GM18951 (cell line): ENCODE measurements at regions not wholly inside any gene's neighbourhood (a gene's known extent, or its start where the extent isn't known, plus 50 kb on each side); places are given as distances from the start of the nearest gene placed in this dataset.

ENCODE experiments used
- POLR2A ChIP-seq: IDR thresholded peaks from 4 replicates; pipeline ENCODE4 v1.6.1; 2011; ENCODE audit warnings: mild to moderate bottlenecking; ENCODE audit not compliant: insufficient read length, insufficient read depth; ENCODE audit errors: extremely low read depth
- in situ Hi-C: fragments of 300-500 bp; cut with MboI; formaldehyde crosslinking; loops from one replicate; pipeline ENCODE4 v1.12.0; 2022; ENCODE audit warnings: low sequenced_read_pairs, mixed read lengths, inconsistent platforms; ENCODE audit not compliant: unreplicated experiment

- in situ Hi-C loops: no loop called here
- TF ChIP-seq POLR2A: no peak
These were observed 50.7 kb upstream of the PAIP2B start for GRCh38 chr2:71277536-71278103.

DNA sequence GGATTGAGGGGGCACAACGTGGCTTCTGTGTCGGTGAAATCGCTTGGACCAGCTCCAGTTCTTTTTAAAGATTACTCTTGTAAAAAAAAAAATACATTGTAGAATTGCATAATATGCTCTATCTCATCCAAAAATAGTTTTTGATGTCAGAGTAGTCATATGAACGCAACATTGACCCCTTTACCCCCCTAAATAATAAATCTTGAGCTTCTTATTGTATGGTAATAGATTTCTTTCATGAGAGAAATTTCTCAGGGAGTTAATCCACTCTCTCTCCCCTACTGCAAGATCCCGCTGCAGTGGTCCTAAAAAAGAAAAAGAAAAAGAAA is 50.2 kb upstream of the PAIP2B start:
- in situ Hi-C loops: no loop called here
- no peak for TF ChIP-seq POLR2A

DNA sequence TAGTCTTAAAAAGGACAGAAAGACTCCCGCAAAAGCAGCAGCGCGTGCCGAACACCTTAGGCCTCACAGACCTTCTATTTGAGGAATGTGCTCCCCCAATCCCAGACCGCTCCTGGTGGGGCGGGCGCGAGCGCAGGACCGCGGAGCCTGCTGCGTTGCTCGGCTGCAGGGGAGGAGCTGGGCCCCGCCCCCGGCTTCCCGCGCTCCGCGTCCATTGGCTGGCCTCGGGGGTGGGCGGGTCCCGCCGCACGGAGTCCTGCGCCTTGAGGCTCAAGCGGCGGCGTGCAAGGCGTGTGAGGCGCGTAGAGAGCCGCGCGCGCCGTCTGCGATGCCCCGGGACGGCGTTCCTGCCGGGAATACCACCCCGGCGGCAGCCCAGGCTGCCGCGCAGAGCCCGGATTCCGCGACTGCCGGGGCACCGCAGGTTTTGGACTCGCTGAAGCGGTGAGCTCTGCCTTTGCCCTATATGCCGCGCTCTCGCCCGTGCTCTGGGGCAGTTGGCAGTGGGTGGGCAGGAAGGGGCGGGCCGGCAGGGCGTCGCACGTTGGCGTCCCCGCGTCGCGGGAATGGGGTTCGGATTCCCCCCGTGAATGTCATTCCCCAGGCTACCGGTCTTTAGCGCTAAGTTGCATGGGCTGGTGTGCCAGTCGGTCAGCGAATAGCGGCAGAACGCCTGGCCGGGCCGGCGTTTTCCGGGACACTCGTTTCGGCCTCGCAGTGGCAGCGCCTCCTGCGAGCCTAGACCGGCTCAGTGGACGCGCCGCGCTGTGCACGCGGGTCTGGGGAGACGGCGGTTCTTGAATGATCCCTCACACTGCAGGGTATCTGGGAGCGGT is 49.6 kb upstream of the PAIP2B start:
- in situ Hi-C loops: no loop called here
- peak; percentile 77 for TF ChIP-seq POLR2A
